ENCODE measurements at regions not wholly inside any gene's neighbourhood (a gene's known extent, or its start where the extent isn't known, plus 50 kb on each side); places are given as distances from the start of the nearest gene placed in this dataset.

- in situ Hi-C loops (cut with MboI), result no loop called here
- POLR2A ChIA-PET, result no interaction called here
- H3K9me1 ChIP-seq (ENCODE audit: control insufficient read depth, insufficient read depth, low read length), result no peaks in the 10 kb centered on the region
- H3K9me3 ChIP-seq (replicated peaks; ENCODE audit: control insufficient read depth, insufficient read depth, low read depth, low read length), result no peaks in the 10 kb centered on the region
- no TSS peak for BruUV-seq (replicated peaks)
- no peak overlapping the region for H3K9ac ChIP-seq (ENCODE audit: insufficient read depth in 1 of 2, low read depth in 2 of 2, low read length in 2 of 2)
- DNase-seq (ENCODE audit: extremely low read depth in 1 of 4, low spot score in 3 of 4) (no peak), ATAC-seq (no peak), FAIRE-seq (no peak)
- H2AFZ ChIP-seq (ENCODE audit: low read depth, low read length), result no peak overlapping the region
- H3K4me1 ChIP-seq (replicated peaks in 1 of 2; ENCODE audit: control insufficient read depth in 2 of 2, insufficient read depth in 2 of 2, low read length in 2 of 2), result no peaks in the 10 kb centered on the region
- TF ChIP-seq ELF4 (CRISPR knock-in tag; IDR thresholded peaks at IDR 0.05) (no peak), MED1 (CRISPR knock-in tag; IDR thresholded peaks at IDR 0.05; ENCODE audit: borderline replicate concordance) (no peak), ZNF324 (CRISPR knock-in tag; IDR thresholded peaks at IDR 0.05) (no peak), CREBBP (IDR thresholded peaks at IDR 0.05; ENCODE audit: low read depth, low read length) (no peak), TCF7 (IDR thresholded peaks at IDR 0.05; ENCODE audit: borderline replicate concordance) (no peak), MYC (IDR thresholded peaks at IDR 0.05; ENCODE audit: low read depth, low read length) (no peak), MYC (CRISPR knock-in tag; IDR thresholded peaks at IDR 0.05; ENCODE audit: borderline replicate concordance, low read depth) (no peak), KDM4B (IDR thresholded peaks at IDR 0.05; ENCODE audit: borderline replicate concordance in 2 of 2, low read depth in 1 of 2) (no peak), NR4A1 (CRISPR knock-in tag; IDR thresholded peaks at IDR 0.05) (no peak), NR4A1 (tag; IDR thresholded peaks at IDR 0.05) (no peak), PCBP2 (IDR thresholded peaks at IDR 0.05; ENCODE audit: low read depth, low read length, poor library complexity, severe bottlenecking) (no peak), ZNF12 (CRISPR knock-in tag; IDR thresholded peaks at IDR 0.05) (no peak), CBFA2T2 (conservative IDR thresholded peaks at IDR 0.05) (no peak), E2F3 (CRISPR knock-in tag; IDR thresholded peaks at IDR 0.05) (no peak)
- H3K27ac ChIP-seq (ENCODE audit: extremely low read depth, low read depth, low read length), result no peak overlapping the region
- intact Hi-C loops (cut with micrococcal nuclease), result no loop called here
- H3K27me3 ChIP-seq (ENCODE audit: control insufficient read depth in 2 of 2, insufficient read depth in 2 of 2, low read length in 2 of 2), result no peaks in the 10 kb centered on the region
- H3K4me3 ChIP-seq, result no peak overlapping the region
- H4K20me1 ChIP-seq (replicated peaks; ENCODE audit: control insufficient read depth, insufficient read depth, low read length), result no peaks in the 10 kb centered on the region; the same call in 1 of the 2 replicates
- no peak overlapping the region for H3K4me2 ChIP-seq (ENCODE audit: insufficient read depth, low read length)
- 0% methylated on average over 6 of the region's 6 CpGs for WGBS (ENCODE audit: insufficient coverage, low coverage, missing lambda C conversion rate)
- no peaks in the 10 kb centered on the region for H3K79me2 ChIP-seq (ENCODE audit: control insufficient read depth, insufficient read depth, low read length)
- H3K36me3 ChIP-seq (ENCODE audit: control insufficient read depth, insufficient read depth, low read length), result no peaks in the 10 kb centered on the region
- CTCF ChIA-PET (ENCODE audit: low intra/inter-chr PET ratio), result no interaction called here
Observed at GRCh38 chr15:96959501-96959900, 629.0 kb downstream of the NR2F2 start.

Data from K562 (cell line).